BE2C (cell line): ENCODE measurements at regions not wholly inside any gene's neighbourhood (a gene's known extent, or its start where the extent isn't known, plus 50 kb on each side); places are given as distances from the start of the nearest gene placed in this dataset.

ENCODE experiments used
- DNase-seq: peaks from one replicate; pipeline ENCODE4 v3.0.0-alpha.2; 2020
- H3K27me3 ChIP-seq: fragments of 250-450 bp; sonication (Bioruptor Pico); 2 replicates; pipeline ENCODE4 v1.5.1; 2020; ENCODE audit warnings: mild to moderate bottlenecking
- H3K36me3 ChIP-seq: fragments of 250-450 bp; sonication (Bioruptor Pico); 2 replicates; pipeline ENCODE4 v1.5.1; 2020; ENCODE audit warnings: mild to moderate bottlenecking
- H3K4me1 ChIP-seq: fragments of 250-450 bp; sonication (Bioruptor Pico); 2 replicates; pipeline ENCODE4 v1.5.1; 2020
- H3K4me3 ChIP-seq: 2 replicates; pipeline ENCODE4 v1.5.1; 2011; ENCODE audit warnings: low read depth, low read length
- H3K9me3 ChIP-seq: fragments of 250-450 bp; sonication (Bioruptor Pico); 2 replicates; pipeline ENCODE4 v1.5.1; 2020
- TF ChIP-seq, protein P1 (sequence below): IDR thresholded peaks from 2 replicates; pipeline ENCODE4 v1.5.1; 2012; ENCODE audit warnings: mild to moderate bottlenecking, low read depth, low read length

DNA sequence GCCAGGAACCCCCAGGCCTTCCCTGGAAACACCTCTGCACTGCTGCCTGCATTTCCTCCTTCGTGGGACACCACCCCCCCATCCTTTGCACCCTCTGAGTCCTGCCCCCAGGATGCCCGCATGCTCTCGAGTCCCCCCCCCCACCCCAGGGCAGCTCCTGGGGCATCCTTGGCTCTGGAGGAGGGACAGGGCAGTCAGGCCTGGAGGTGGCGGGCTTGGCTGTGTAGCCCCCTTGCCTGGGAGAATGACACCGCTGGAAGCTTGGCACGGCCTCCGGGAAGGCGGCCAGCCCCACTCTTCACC is 98.9 kb upstream of the GSE1 start:
- no peaks in the 10 kb centered on the region for H3K36me3 ChIP-seq
- TF ChIP-seq, protein P1, sequence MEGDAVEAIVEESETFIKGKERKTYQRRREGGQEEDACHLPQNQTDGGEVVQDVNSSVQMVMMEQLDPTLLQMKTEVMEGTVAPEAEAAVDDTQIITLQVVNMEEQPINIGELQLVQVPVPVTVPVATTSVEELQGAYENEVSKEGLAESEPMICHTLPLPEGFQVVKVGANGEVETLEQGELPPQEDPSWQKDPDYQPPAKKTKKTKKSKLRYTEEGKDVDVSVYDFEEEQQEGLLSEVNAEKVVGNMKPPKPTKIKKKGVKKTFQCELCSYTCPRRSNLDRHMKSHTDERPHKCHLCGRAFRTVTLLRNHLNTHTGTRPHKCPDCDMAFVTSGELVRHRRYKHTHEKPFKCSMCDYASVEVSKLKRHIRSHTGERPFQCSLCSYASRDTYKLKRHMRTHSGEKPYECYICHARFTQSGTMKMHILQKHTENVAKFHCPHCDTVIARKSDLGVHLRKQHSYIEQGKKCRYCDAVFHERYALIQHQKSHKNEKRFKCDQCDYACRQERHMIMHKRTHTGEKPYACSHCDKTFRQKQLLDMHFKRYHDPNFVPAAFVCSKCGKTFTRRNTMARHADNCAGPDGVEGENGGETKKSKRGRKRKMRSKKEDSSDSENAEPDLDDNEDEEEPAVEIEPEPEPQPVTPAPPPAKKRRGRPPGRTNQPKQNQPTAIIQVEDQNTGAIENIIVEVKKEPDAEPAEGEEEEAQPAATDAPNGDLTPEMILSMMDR, result no peak
- no peak for DNase-seq
- H3K27me3 ChIP-seq, result no peaks in the 10 kb centered on the region
- H3K4me3 ChIP-seq, result no peak overlapping the region
- H3K9me3 ChIP-seq, result no peaks in the 10 kb centered on the region
- H3K4me1 ChIP-seq, result peaks cover 56% of the 10 kb centered on the region

DNA sequence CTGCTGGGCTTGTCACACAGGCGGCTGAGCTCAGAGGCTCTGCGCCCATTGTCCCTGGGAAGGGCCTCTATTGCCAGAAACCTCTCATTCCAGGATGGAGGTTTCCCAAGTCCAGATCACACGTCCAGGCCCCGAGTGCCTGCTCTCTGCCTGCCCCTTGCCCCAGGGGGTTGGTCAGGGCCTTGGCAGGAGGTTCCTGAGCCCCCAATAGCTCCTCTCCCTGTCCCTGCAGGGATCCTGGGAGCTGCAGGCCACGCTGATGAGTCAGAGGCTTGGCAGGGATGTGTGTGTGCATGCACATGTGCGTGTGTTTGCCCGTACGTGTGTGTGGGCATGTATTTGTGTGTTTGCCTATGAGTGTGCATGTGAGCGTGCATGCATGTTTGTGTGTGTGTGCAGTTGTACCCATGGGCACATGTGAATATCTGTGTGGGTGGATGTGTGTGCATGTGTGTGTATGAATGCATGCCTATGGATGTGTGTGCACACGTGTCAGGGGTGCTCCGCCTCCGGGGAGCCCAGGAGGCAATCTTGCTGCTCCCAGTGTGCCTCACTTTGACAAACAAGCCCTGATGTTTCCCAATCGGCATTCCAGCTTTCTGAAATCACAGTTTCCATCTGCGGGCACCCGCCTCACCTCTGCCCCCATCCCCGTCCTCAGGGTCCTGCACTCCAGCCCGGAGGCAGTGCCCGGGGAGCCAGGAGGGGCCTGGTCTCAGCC is 98.4 kb upstream of the GSE1 start:
- peak; percentile 80 for DNase-seq
- Histone ChIP-seq H3K9me3 (no peaks in the 10 kb centered on the region), H3K4me1 (peaks cover 51% of the 10 kb centered on the region), H3K36me3 (no peaks in the 10 kb centered on the region; the same call in 1 of the 2 replicates), H3K27me3 (no peaks in the 10 kb centered on the region), H3K4me3 (no peak overlapping the region; the same call in 1 of the 2 replicates)
- TF ChIP-seq, protein P1, result no peak

DNA sequence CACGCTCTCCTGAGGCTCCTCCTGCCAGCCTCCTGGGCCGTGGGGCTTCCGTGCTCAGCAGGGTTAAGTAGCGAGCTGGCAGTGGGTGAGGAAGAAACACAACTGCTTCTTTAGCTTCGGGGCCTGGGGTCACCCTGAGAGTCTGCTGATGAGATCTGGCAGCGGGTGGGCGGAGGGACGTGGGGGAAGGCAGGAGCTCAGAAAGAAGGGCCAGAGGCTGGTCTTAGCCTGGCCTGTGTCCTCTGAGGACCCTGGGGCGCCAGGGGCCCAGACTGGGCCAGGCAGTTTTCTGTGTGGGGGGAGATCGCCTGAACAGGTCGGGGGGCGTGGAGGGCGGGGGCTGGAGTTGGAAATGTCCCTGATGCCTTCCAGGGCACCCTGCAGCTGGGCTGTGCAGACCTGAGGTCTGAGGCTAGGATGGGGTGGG is 97.8 kb upstream of the GSE1 start:
- TF ChIP-seq, protein P1, result no peak
- Histone ChIP-seq H3K9me3 (no peaks in the 10 kb centered on the region), H3K4me1 (peaks cover 50% of the 10 kb centered on the region), H3K27me3 (no peaks in the 10 kb centered on the region), H3K36me3 (no peaks in the 10 kb centered on the region; the same call in 1 of the 2 replicates), H3K4me3 (peak overlapping the region; percentile 2; the same call in 1 of the 2 replicates)
- peak; percentile 65 for DNase-seq

DNA sequence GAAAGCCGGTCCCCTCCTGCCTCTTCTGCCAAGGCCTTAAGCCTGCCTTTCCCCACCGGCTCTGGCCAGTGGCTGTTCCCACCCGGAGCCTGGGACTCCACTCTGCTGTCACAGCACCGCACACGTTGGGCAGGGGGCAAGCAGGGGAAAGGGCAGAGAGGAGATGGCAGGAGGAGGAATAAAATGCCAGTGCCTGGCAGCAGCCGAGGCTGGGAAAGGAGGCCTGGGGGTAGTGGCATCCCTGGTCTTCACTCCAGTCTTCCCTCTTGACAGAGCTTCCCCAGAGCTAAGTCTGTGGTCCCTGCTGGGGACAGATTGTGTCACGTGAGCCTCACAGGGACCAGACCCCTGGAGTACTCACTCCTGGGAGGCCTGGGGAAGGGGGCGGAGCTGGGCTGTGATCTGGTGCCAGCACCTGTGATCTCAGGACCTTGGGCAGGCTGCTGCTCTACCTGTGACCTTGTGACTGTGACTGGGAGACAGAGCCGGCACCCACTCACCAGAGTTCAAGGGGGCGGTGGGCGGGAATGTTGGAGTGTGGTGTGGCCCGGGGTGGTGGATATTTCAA is 97.2 kb upstream of the GSE1 start:
- Histone ChIP-seq H3K4me3 (peak overlapping the region; percentile 2; the same call in 1 of the 2 replicates), H3K36me3 (no peaks in the 10 kb centered on the region; the same call in 1 of the 2 replicates), H3K9me3 (no peaks in the 10 kb centered on the region), H3K27me3 (no peaks in the 10 kb centered on the region), H3K4me1 (peaks cover 50% of the 10 kb centered on the region)
- TF ChIP-seq, protein P1, result no peak
- DNase-seq, result peak; percentile 91

DNA sequence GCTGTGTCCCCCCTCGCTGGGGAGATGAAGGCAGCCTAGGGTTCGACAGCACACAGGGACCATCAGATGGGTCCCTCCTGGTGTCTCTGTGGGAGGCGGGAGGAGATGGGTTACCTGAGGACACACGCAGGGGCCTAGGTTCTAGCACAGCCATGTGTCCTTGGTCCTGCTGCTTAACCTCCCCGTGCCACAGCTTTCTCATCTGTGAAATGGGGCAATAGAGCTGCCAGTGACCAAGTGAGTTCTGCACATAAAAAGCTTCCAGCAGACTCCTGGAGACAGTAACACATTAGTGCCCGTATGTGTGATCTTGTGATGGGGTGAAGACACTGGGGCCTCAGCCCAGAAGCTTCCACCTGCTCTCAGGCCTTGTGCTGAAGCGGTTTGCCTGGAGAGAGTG is 96.0 kb upstream of the GSE1 start:
- Histone ChIP-seq H3K27me3 (no peaks in the 10 kb centered on the region), H3K4me1 (peaks cover 50% of the 10 kb centered on the region), H3K9me3 (no peaks in the 10 kb centered on the region), H3K4me3 (no peak overlapping the region), H3K36me3 (no peaks in the 10 kb centered on the region; the same call in 1 of the 2 replicates)
- TF ChIP-seq, protein P1, result no peak
- DNase-seq, result no peak

DNA sequence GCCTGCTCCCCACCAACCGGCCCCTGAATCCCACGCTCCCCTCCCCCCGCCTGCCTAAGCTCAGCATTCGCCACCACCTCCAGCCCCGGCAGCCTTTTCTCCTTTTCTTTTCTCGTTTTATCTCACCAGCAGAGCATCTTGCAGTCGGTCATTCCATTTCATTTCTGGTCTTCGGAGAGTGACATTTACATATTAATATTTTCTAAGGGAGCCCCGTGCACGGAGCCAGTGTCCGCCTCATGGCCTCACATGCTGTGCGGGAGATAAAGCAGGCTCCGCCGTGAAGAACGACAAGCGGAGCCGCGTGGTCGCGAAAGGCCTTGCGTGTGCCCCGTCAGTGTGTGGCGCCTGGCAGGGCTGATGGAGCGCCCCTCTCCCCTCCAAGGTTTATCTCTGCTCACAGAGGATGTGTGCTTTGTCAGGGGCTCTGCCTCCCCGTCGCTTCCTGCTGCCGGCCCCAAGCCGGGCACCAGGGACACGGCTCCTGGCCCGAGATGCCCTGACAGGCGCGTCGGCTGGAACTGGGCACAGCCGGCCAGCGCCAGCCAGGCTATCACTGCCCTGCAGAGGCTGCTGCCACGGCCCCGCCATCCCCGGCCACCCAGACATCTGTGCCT is 95.5 kb upstream of the GSE1 start:
- peaks cover 48% of the 10 kb centered on the region for H3K4me1 ChIP-seq
- no peaks in the 10 kb centered on the region for H3K27me3 ChIP-seq
- H3K4me3 ChIP-seq, result no peak overlapping the region
- no peaks in the 10 kb centered on the region for H3K9me3 ChIP-seq
- DNase-seq, result peak; percentile 55
- H3K36me3 ChIP-seq, result no peaks in the 10 kb centered on the region; the same call in 1 of the 2 replicates
- TF ChIP-seq, protein P1, result no peak
